ENCODE measurements at regions not wholly inside any gene's neighbourhood (a gene's known extent, or its start where the extent isn't known, plus 50 kb on each side); places are given as distances from the start of the nearest gene placed in this dataset.

- TF ChIP-seq CTCF (IDR thresholded peaks at IDR 0.05; ENCODE audit: extremely low read depth in 1 of 2, insufficient read depth in 1 of 2, low read depth in 1 of 2, low read length in 2 of 2), result no peak
- TF ChIP-seq POLR2A (IDR thresholded peaks at IDR 0.05; ENCODE audit: low read depth, low read length), result no peak
- TF ChIP-seq POLR2AphosphoS5 (IDR thresholded peaks at IDR 0.05; ENCODE audit: insufficient read depth, low read depth, low read length), result no peak
- no peak for TF ChIP-seq EZH2 (IDR thresholded peaks at IDR 0.05; ENCODE audit: borderline replicate concordance, low read depth, low read length, severe bottlenecking)
Measured at GRCh38 chr20:40953416-40953815, 75.2 kb upstream of the TOP1 start.
